H1 (cell line): ENCODE measurements at regions not wholly inside any gene's neighbourhood (a gene's known extent, or its start where the extent isn't known, plus 50 kb on each side); places are given as distances from the start of the nearest gene placed in this dataset.

Experiments used
- ATF3 ChIP-seq: IDR thresholded peaks from 2 replicates; pipeline ENCODE4 v1.6.1; 2011; ENCODE audit warnings: low read depth, mild to moderate bottlenecking, low read length; ENCODE audit not compliant: insufficient read depth
- BCL11A ChIP-seq, 2 experiments: IDR thresholded peaks; one replicate each; pipeline ENCODE4 v1.6.1; 2011; ENCODE audit warnings: low read depth in 2 of 2, low read length in 2 of 2, mild to moderate bottlenecking in 2 of 2
- BRCA1 ChIP-seq: IDR thresholded peaks from 2 replicates; pipeline ENCODE4 v1.6.1; 2012; ENCODE audit warnings: low read depth, low read length, improper control_type of control experiment
- CTCF ChIP-seq, 3 experiments: IDR thresholded peaks; 1 replicate in 2 of 3; 2 replicates in 1 of 3; pipeline versions ENCODE4 v1.5.1 to v1.6.1; 2011; ENCODE audit warnings: low read length in 3 of 3, mild to moderate bottlenecking in 3 of 3, inconsistent platforms in 2 of 3, low read depth in 1 of 3, moderate library complexity in 1 of 3; ENCODE audit not compliant: insufficient read depth in 1 of 3; ENCODE audit errors: control extremely low read depth in 1 of 3
- EZH2 ChIP-seq: fragments of 200-600 bp; sonication (generic); IDR thresholded peaks from 2 replicates; pipeline ENCODE4 v1.7.1; 2012; ENCODE audit warnings: low read depth, mild to moderate bottlenecking, moderate library complexity, low read length, inconsistent platforms; ENCODE audit not compliant: severe bottlenecking
- GTF2F1 ChIP-seq: IDR thresholded peaks from 2 replicates; pipeline ENCODE4 v1.6.1; 2012; ENCODE audit warnings: low read depth, low read length, improper control_type of control experiment, borderline replicate concordance
- HDAC2 ChIP-seq, 2 experiments: fragments of 300-600 bp in 1 of 2; sonication (generic) in 1 of 2; IDR thresholded peaks; 2 replicates each; pipeline ENCODE4 v1.6.1; 2011 to 2012; ENCODE audit warnings: low read depth in 2 of 2, low read length in 2 of 2, mild to moderate bottlenecking in 2 of 2, moderate library complexity in 2 of 2, borderline replicate concordance in 1 of 2, inconsistent platforms in 1 of 2
- POLR2A ChIP-seq, 2 experiments: IDR thresholded peaks; 1 replicate in 1 of 2; 2 replicates in 1 of 2; pipeline ENCODE4 v1.6.1; 2011; ENCODE audit warnings: low read depth in 2 of 2, low read length in 2 of 2, mild to moderate bottlenecking in 2 of 2; ENCODE audit errors: control extremely low read depth in 1 of 2
- POLR2AphosphoS5 ChIP-seq: IDR thresholded peaks from 2 replicates; pipeline ENCODE4 v1.6.1; 2011; ENCODE audit warnings: low read depth, low read length
- SIX5 ChIP-seq: IDR thresholded peaks from 2 replicates; pipeline ENCODE4 v1.6.1; 2011; ENCODE audit warnings: mild to moderate bottlenecking, low read depth, low read length
- TAF1 ChIP-seq: IDR thresholded peaks from 2 replicates; pipeline ENCODE4 v1.6.1; 2011; ENCODE audit warnings: mild to moderate bottlenecking, low read depth, low read length
- TCF12 ChIP-seq: IDR thresholded peaks from 2 replicates; pipeline ENCODE4 v1.6.1; 2011; ENCODE audit warnings: low read depth, mild to moderate bottlenecking, low read length

- TF ChIP-seq EZH2 (no peak), HDAC2 (IDR thresholded peaks at IDR 0.05; ENCODE audit: borderline replicate concordance in 1 of 2, low read depth in 2 of 2, low read length in 2 of 2) (no peak), TCF12 (no peak), POLR2A (IDR thresholded peaks at IDR 0.05; ENCODE audit: control extremely low read depth in 1 of 2, low read depth in 2 of 2, low read length in 2 of 2) (no peak), CTCF (IDR thresholded peaks at IDR 0.05; ENCODE audit: control extremely low read depth in 1 of 3, insufficient read depth in 1 of 3, low read depth in 1 of 3, low read length in 3 of 3) (no peak), ATF3 (no peak), POLR2AphosphoS5 (no peak), BCL11A (IDR thresholded peaks at IDR 0.05; ENCODE audit: low read depth in 2 of 2, low read length in 2 of 2) (no peak), TAF1 (no peak), SIX5 (no peak), BRCA1 (no peak), GTF2F1 (no peak)
Observed at GRCh38 chr3:162710332-162711112, 1213.9 kb downstream of the OTOL1 start.
